ENCODE measurements at regions not wholly inside any gene's neighbourhood (a gene's known extent, or its start where the extent isn't known, plus 50 kb on each side); places are given as distances from the start of the nearest gene placed in this dataset.

- DNase-seq (ENCODE audit: low read depth, low spot score) = no peak
- Histone ChIP-seq H3K9me3 (ENCODE audit: control insufficient read depth, insufficient read depth, low read length) (no peaks in the 10 kb centered on the region), H3K4me3 (ENCODE audit: low read depth, low read length) (no peak overlapping the region), H3K27ac (ENCODE audit: low read depth, low read length) (no peak overlapping the region), H3K27me3 (ENCODE audit: control insufficient read depth, insufficient read depth, low read length) (no peaks in the 10 kb centered on the region)
- TF ChIP-seq CTCF (IDR thresholded peaks at IDR 0.05; ENCODE audit: low read depth, low read length) = no peak
- ChIA-PET POLR2A (no interaction called here), CTCF (interaction anchor here (1.1 kb wide), 1 partner anchor 10 kb away, joined by 5 read pairs; no protein-coding TSS in a partner anchor)
Measured at GRCh38 chr6:6769466-6769865, 180.9 kb downstream of the LY86 start.

GRCh38 chr6:6771224-6771945, 182.9 kb downstream of the LY86 start:
- TF ChIP-seq CTCF (IDR thresholded peaks at IDR 0.05; ENCODE audit: low read depth, low read length) = no peak
- no peak overlapping the region for H3K27ac ChIP-seq (ENCODE audit: low read depth, low read length)
- no peaks in the 10 kb centered on the region for H3K27me3 ChIP-seq (ENCODE audit: control insufficient read depth, insufficient read depth, low read length)
- ChIA-PET POLR2A (no interaction called here), CTCF (interaction anchor here (1.1 kb wide), 1 partner anchor 12 kb away, joined by 4 read pairs; no protein-coding TSS in a partner anchor)
- no peak for DNase-seq (ENCODE audit: low read depth, low spot score)
- no peaks in the 10 kb centered on the region for H3K9me3 ChIP-seq (ENCODE audit: control insufficient read depth, insufficient read depth, low read length)
- no peak overlapping the region for H3K4me3 ChIP-seq (ENCODE audit: low read depth, low read length)

DNA sequence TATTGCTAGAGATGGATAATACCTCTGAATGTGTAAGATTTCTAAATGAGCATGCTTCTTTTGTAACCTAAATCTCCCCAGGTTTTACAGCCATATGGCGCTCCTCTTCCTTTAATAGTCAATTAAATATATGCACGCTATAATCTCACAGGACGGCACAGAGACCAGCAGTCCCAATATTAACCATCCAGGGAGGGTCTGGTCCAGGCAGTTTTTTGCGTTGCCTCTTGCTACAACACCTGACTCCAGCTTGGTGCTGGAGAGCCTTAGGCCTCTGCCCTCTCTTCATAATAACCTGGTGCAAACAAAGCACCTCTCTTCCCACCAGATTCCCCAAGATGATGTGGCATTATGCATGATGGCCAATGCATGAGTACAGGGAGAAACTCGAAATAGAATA, 183.4 kb downstream of the LY86 start:
- H3K9me3 ChIP-seq (ENCODE audit: control insufficient read depth, insufficient read depth, low read length) = no peaks in the 10 kb centered on the region
- ChIA-PET CTCF (interaction anchor here (1.1 kb wide), 1 partner anchor 13 kb away, joined by 4 read pairs; no protein-coding TSS in a partner anchor), POLR2A (no interaction called here)
- H3K27me3 ChIP-seq (ENCODE audit: control insufficient read depth, insufficient read depth, low read length) = no peaks in the 10 kb centered on the region
- no peak overlapping the region for H3K27ac ChIP-seq (ENCODE audit: low read depth, low read length)
- DNase-seq (ENCODE audit: low read depth, low spot score) = no peak
- no peak overlapping the region for H3K4me3 ChIP-seq (ENCODE audit: low read depth, low read length)
- TF ChIP-seq CTCF (IDR thresholded peaks at IDR 0.05; ENCODE audit: low read depth, low read length) = no peak

DNA sequence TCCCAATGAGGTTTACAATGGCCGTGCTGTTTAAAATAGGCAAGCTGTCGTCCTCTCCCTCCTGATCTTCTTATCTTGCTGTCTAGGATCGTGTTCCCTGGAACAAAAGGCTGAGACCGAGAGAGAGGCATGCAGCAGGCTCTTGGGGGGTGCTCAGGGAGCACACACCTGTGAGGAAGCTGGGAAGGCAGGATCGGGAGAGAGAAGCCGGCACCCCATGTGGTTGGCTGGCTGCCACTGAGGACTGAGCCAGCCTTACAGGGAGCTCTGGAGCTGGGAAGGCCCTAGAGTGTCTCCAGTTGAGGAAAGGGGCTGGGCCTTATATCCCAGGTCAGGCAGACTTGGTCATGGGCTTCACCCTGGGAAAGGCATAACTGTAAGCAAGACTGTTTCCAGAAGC, 184.2 kb downstream of the LY86 start:
- no peak for TF ChIP-seq CTCF (IDR thresholded peaks at IDR 0.05; ENCODE audit: low read depth, low read length)
- H3K27me3 ChIP-seq (ENCODE audit: control insufficient read depth, insufficient read depth, low read length) = no peaks in the 10 kb centered on the region
- POLR2A ChIA-PET = no interaction called here
- no peaks in the 10 kb centered on the region for H3K9me3 ChIP-seq (ENCODE audit: control insufficient read depth, insufficient read depth, low read length)
- no peak for DNase-seq (ENCODE audit: low read depth, low spot score)
- H3K4me3 ChIP-seq (ENCODE audit: low read depth, low read length) = no peak overlapping the region
- CTCF ChIA-PET = interaction anchor here (1.1 kb wide), 1 partner anchor 14 kb away, joined by 4 read pairs; no protein-coding TSS in a partner anchor
- H3K27ac ChIP-seq (ENCODE audit: low read depth, low read length) = no peak overlapping the region

GRCh38 chr6:6775074-6775473, 186.6 kb downstream of the LY86 start:
- no peak for TF ChIP-seq CTCF (IDR thresholded peaks at IDR 0.05; ENCODE audit: low read depth, low read length)
- CTCF ChIA-PET = no interaction called here
- no peak for DNase-seq (ENCODE audit: low read depth, low spot score)
- POLR2A ChIA-PET = no interaction called here
- no peak overlapping the region for H3K27ac ChIP-seq (ENCODE audit: low read depth, low read length)
- H3K4me3 ChIP-seq (ENCODE audit: low read depth, low read length) = no peak overlapping the region
- no peaks in the 10 kb centered on the region for H3K9me3 ChIP-seq (ENCODE audit: control insufficient read depth, insufficient read depth, low read length)
- peaks cover under 1% of the 10 kb centered on the region for H3K27me3 ChIP-seq (ENCODE audit: control insufficient read depth, insufficient read depth, low read length)
